Left ventricle myocardium inferior (tissue), 1 donor: ENCODE measurements at regions not wholly inside any gene's neighbourhood (a gene's known extent, or its start where the extent isn't known, plus 50 kb on each side); places are given as distances from the start of the nearest gene placed in this dataset.
"Not testable (repeated sequence)": the region's sequence is repeated elsewhere in the genome, so short reads cannot be mapped to it uniquely, and the experiment has no call there.

Source experiments
- DNase-seq: peaks from one replicate; pipeline ENCODE4 v3.0.0-alpha.2; 2020
- H3K27ac ChIP-seq: fragments of 200-600 bp; replicated peaks from 2 replicates; pipeline ENCODE4 v1.8.0; 2021
- H3K27me3 ChIP-seq: fragments of 200-600 bp; 2 replicates; pipeline ENCODE4 v1.8.0; 2021; ENCODE audit warnings: low read depth
- H3K36me3 ChIP-seq: fragments of 200-600 bp; 2 replicates; pipeline ENCODE4 v1.8.0; 2021
- H3K4me1 ChIP-seq: fragments of 200-600 bp; 2 replicates; pipeline ENCODE4 v1.8.0; 2021
- H3K4me3 ChIP-seq: fragments of 200-600 bp; 2 replicates; pipeline ENCODE4 v1.8.0; 2021; ENCODE audit warnings: mild to moderate bottlenecking, moderate library complexity
- H3K9me3 ChIP-seq: fragments of 200-600 bp; replicated peaks from 2 replicates; pipeline ENCODE4 v1.8.0; 2021
- CTCF ChIP-seq: fragments of 200-600 bp; IDR thresholded peaks from 2 replicates; pipeline ENCODE4 v1.8.0; 2021; ENCODE audit warnings: antibody characterized with exemption, mild to moderate bottlenecking, borderline replicate concordance
- intact Hi-C: fragments of 100-400 bp; cut with micrococcal nuclease; formaldehyde crosslinking; loops from one replicate; pipeline ENCODE4 v1.11.0; 2022
- donor health status: DM: no; HTN: yes; CAD: no; lungs with severe emphysema.

- no peak for DNase-seq
- no peak overlapping the region for H3K27ac ChIP-seq
- no peaks in the 10 kb centered on the region for H3K9me3 ChIP-seq
- H3K36me3 ChIP-seq, result no peaks in the 10 kb centered on the region
- H3K27me3 ChIP-seq, result no peaks in the 10 kb centered on the region
- TF ChIP-seq CTCF, result no peak
- intact Hi-C loops, result no loop called here
- H3K4me1 ChIP-seq, result no peaks in the 10 kb centered on the region
- H3K4me3 ChIP-seq, result no peak overlapping the region
Measured at GRCh38 chr3:101142160-101142559, 148.9 kb upstream of the ABI3BP start.

- no peak for TF ChIP-seq CTCF
- Histone ChIP-seq H3K4me1 (no peaks in the 10 kb centered on the region), H3K9me3 (no peaks in the 10 kb centered on the region), H3K27ac (no peak overlapping the region), H3K27me3 (no peaks in the 10 kb centered on the region), H3K4me3 (no peak overlapping the region), H3K36me3 (no peaks in the 10 kb centered on the region)
- no peak for DNase-seq
- intact Hi-C loops, result no loop called here
Measured at GRCh38 chr3:101141135-101141534, 147.9 kb upstream of the ABI3BP start.

GRCh38 chr3:101138817-101139216 is 145.6 kb upstream of the ABI3BP start:
- no peaks in the 10 kb centered on the region for H3K36me3 ChIP-seq
- H3K4me1 ChIP-seq, result no peaks in the 10 kb centered on the region
- no peak overlapping the region for H3K27ac ChIP-seq
- intact Hi-C loops, result no loop called here
- no peaks in the 10 kb centered on the region for H3K9me3 ChIP-seq
- no peaks in the 10 kb centered on the region for H3K27me3 ChIP-seq
- no peak overlapping the region for H3K4me3 ChIP-seq
- no peak for TF ChIP-seq CTCF
- no peak for DNase-seq

- H3K9me3 ChIP-seq, result no peaks in the 10 kb centered on the region
- no peak for DNase-seq
- no peaks in the 10 kb centered on the region for H3K36me3 ChIP-seq
- H3K4me1 ChIP-seq, result no peaks in the 10 kb centered on the region
- H3K27me3 ChIP-seq, result no peaks in the 10 kb centered on the region
- no peak overlapping the region for H3K4me3 ChIP-seq
- intact Hi-C loops, result no loop called here
- H3K27ac ChIP-seq, result no peak overlapping the region
- TF ChIP-seq CTCF, result no peak
Measured at GRCh38 chr3:101134331-101134730, 141.1 kb upstream of the ABI3BP start.

GRCh38 chr3:101133652-101134051 is 140.4 kb upstream of the ABI3BP start:
- no peaks in the 10 kb centered on the region for H3K4me1 ChIP-seq
- no peak overlapping the region for H3K27ac ChIP-seq
- H3K36me3 ChIP-seq, result no peaks in the 10 kb centered on the region
- no peak overlapping the region for H3K4me3 ChIP-seq
- no peaks in the 10 kb centered on the region for H3K9me3 ChIP-seq
- no peak for TF ChIP-seq CTCF
- DNase-seq, result no peak
- H3K27me3 ChIP-seq, result no peaks in the 10 kb centered on the region
- intact Hi-C loops, result no loop called here

GRCh38 chr3:101133197-101133596 is 140.0 kb upstream of the ABI3BP start:
- H3K27me3 ChIP-seq, intact Hi-C loops, H3K27ac ChIP-seq, H3K4me3 ChIP-seq, H3K9me3 ChIP-seq, H3K4me1 ChIP-seq, H3K36me3 ChIP-seq, DNase-seq: not testable (repeated sequence)
